ENCODE measurements at regions not wholly inside any gene's neighbourhood (a gene's known extent, or its start where the extent isn't known, plus 50 kb on each side); places are given as distances from the start of the nearest gene placed in this dataset.

DNA sequence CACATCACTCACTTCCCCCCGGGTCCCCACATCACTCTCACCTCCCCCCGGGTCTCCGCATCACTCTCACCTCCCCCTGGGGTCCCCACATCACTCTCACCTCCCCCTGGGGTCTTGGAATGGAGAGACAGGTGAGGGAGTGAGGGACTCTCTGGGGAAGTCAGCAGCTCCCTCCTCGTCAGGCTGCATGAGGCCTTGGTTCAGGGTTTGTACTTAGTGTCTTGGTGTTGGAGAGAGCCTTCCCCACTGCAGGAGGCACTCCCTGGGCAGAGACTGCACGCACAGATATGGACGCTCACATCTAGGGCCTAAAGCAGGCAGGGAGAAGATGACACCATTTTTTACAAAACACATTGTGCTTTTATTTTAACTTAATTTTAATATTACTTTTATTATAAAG, 56.5 kb upstream of the IRX4 start:
- TF ChIP-seq EP300 (IDR thresholded peaks at IDR 0.05) = no peak
- TF ChIP-seq, protein P1, sequence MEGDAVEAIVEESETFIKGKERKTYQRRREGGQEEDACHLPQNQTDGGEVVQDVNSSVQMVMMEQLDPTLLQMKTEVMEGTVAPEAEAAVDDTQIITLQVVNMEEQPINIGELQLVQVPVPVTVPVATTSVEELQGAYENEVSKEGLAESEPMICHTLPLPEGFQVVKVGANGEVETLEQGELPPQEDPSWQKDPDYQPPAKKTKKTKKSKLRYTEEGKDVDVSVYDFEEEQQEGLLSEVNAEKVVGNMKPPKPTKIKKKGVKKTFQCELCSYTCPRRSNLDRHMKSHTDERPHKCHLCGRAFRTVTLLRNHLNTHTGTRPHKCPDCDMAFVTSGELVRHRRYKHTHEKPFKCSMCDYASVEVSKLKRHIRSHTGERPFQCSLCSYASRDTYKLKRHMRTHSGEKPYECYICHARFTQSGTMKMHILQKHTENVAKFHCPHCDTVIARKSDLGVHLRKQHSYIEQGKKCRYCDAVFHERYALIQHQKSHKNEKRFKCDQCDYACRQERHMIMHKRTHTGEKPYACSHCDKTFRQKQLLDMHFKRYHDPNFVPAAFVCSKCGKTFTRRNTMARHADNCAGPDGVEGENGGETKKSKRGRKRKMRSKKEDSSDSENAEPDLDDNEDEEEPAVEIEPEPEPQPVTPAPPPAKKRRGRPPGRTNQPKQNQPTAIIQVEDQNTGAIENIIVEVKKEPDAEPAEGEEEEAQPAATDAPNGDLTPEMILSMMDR (IDR thresholded peaks at IDR 0.05) = no peak

Data from ovary (tissue), 3 donors.